Trophoblast cell (in vitro differentiated cells and primary cell): ENCODE measurements at regions not wholly inside any gene's neighbourhood (a gene's known extent, or its start where the extent isn't known, plus 50 kb on each side); places are given as distances from the start of the nearest gene placed in this dataset.

ENCODE experiments used
- DNase-seq, 2 donors: peaks; one replicate each; pipeline ENCODE4 v3.0.0-alpha.2; 2016
- H2AFZ ChIP-seq: 2 replicates; pipeline ENCODE4 v1.6.1; 2013; ENCODE audit warnings: low read length, moderate library complexity, mild to moderate bottlenecking; ENCODE audit not compliant: insufficient read depth, poor library complexity
- H2AK5ac ChIP-seq: 2 replicates; pipeline ENCODE4 v1.6.1; 2013; ENCODE audit warnings: mild to moderate bottlenecking, low read length
- H2BK120ac ChIP-seq: 2 replicates; pipeline ENCODE4 v1.6.1; 2013; ENCODE audit warnings: low read length, mild to moderate bottlenecking, moderate library complexity; ENCODE audit not compliant: insufficient read depth, poor library complexity
- H2BK12ac ChIP-seq: 2 replicates; pipeline ENCODE4 v1.6.1; 2013; ENCODE audit warnings: mild to moderate bottlenecking, low read length, moderate library complexity
- H2BK5ac ChIP-seq: 2 replicates; pipeline ENCODE4 v1.6.1; 2013; ENCODE audit warnings: low read length, low read depth, moderate library complexity, mild to moderate bottlenecking; ENCODE audit not compliant: poor library complexity
- H3K14ac ChIP-seq: 2 replicates; pipeline ENCODE4 v1.6.1; 2013; ENCODE audit warnings: mild to moderate bottlenecking, low read length
- H3K18ac ChIP-seq: 2 replicates; pipeline ENCODE4 v1.6.1; 2013; ENCODE audit warnings: mild to moderate bottlenecking, low read length
- H3K23ac ChIP-seq: 2 replicates; pipeline ENCODE4 v1.6.1; 2013; ENCODE audit warnings: low read length
- H3K27ac ChIP-seq: 2 replicates; pipeline ENCODE4 v1.5.1; 2013; ENCODE audit warnings: low read depth, mild to moderate bottlenecking, inconsistent platforms, low read length, moderate library complexity
- H3K27me3 ChIP-seq: 2 replicates; pipeline ENCODE4 v1.6.1; 2013; ENCODE audit warnings: inconsistent platforms, mild to moderate bottlenecking, low read length, moderate library complexity; ENCODE audit not compliant: insufficient read depth
- H3K36me3 ChIP-seq, 2 experiments: 1 replicate in 1 of 2; 2 replicates in 1 of 2; pipeline ENCODE4 v1.6.1; 2013; ENCODE audit warnings: low read length in 2 of 2, mild to moderate bottlenecking in 2 of 2, moderate library complexity in 1 of 2; ENCODE audit not compliant: insufficient read depth in 2 of 2, control insufficient read depth in 1 of 2
- H3K4ac ChIP-seq: 2 replicates; pipeline ENCODE4 v1.6.1; 2013; ENCODE audit warnings: low read depth, mild to moderate bottlenecking, low read length, moderate library complexity
- H3K4me1 ChIP-seq, 2 experiments: 1 replicate in 1 of 2; 2 replicates in 1 of 2; pipeline ENCODE4 v1.6.1; 2013; ENCODE audit warnings: low read length in 2 of 2, mild to moderate bottlenecking in 2 of 2, moderate library complexity in 1 of 2; ENCODE audit not compliant: insufficient read depth in 2 of 2, control insufficient read depth in 1 of 2
- H3K4me2 ChIP-seq: 2 replicates; pipeline ENCODE4 v1.6.1; 2013; ENCODE audit warnings: inconsistent platforms, mild to moderate bottlenecking, low read length, moderate library complexity
- H3K4me3 ChIP-seq: 2 replicates; pipeline ENCODE4 v1.5.1; 2013; ENCODE audit warnings: mild to moderate bottlenecking, low read depth, low read length, inconsistent platforms
- H3K79me1 ChIP-seq: one replicate; pipeline ENCODE4 v1.6.1; 2013; ENCODE audit warnings: low read length
- H3K79me2 ChIP-seq: 2 replicates; pipeline ENCODE4 v1.6.1; 2013; ENCODE audit warnings: low read length, mild to moderate bottlenecking; ENCODE audit not compliant: control insufficient read depth, insufficient read depth, poor library complexity
- H3K9ac ChIP-seq: 2 replicates; pipeline ENCODE4 v1.6.1; 2013; ENCODE audit warnings: mild to moderate bottlenecking, low read length
- H3K9me3 ChIP-seq: 2 replicates; pipeline ENCODE4 v1.6.1; 2013; ENCODE audit warnings: low read depth, mild to moderate bottlenecking, control low read depth, inconsistent platforms, low read length; ENCODE audit not compliant: insufficient read depth
- H4K12ac ChIP-seq: 2 replicates; pipeline ENCODE4 v1.6.1; 2013; ENCODE audit warnings: low read depth, mild to moderate bottlenecking, low read length, moderate library complexity
- H4K8ac ChIP-seq: 2 replicates; pipeline ENCODE4 v1.6.1; 2013; ENCODE audit warnings: low read depth, mild to moderate bottlenecking, low read length, moderate library complexity
- H4K91ac ChIP-seq: one replicate; pipeline ENCODE4 v1.6.1; 2013; ENCODE audit warnings: low read depth, mild to moderate bottlenecking, low read length, moderate library complexity
- WGBS: extraction: QIAGEN DNeasy Blood & Tissue Kit; methylation state at CpG from one replicate; pipeline ENCODE4 v1.1.7; 2013; ENCODE audit warnings: missing lambda C conversion rate; ENCODE audit not compliant: insufficient read length, insufficient coverage; ENCODE audit errors: extremely low coverage; 5-methylcytosine and 5-hydroxymethylcytosine counted together

DNA sequence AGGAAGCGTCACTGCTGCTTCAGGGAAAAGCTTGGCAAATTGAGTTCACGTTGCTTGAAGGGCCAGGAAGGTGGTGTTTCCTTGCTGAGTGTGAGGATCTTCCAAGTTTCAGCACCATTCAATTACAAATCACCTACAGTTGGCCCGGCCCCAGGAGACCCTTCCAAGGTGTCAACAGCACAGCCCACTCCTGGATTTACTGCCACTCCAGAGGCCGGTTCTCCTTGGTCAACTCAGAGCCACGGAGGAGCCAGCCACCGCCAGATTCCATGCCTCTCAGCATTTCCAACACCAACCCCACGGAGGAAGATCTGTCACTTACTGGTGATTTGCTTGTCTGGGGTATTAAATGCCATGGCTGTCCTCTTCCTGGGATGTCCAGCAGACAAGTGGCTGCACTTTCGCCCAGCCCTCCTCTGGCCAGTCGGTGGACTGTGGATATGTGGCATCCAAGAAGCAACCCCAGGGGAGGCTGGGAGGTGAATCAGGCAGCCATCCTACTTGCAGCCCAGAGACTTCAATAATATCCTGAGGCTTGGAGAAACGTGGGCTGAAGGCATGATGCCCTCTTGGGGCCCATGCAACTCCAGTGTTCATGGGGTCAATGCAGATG, 74.1 kb upstream of the SHANK2 start:
- no peak for DNase-seq
- H3K23ac ChIP-seq, result no peak overlapping the region
- H4K8ac ChIP-seq, result no peak overlapping the region
- no peak overlapping the region for H3K18ac ChIP-seq
- H2AK5ac ChIP-seq, result no peak overlapping the region
- no peak overlapping the region for H4K91ac ChIP-seq
- H3K79me2 ChIP-seq, result no peaks in the 10 kb centered on the region
- no peaks in the 10 kb centered on the region for H3K27me3 ChIP-seq
- no peak overlapping the region for H3K14ac ChIP-seq
- H2BK5ac ChIP-seq, result no peak overlapping the region
- H2AFZ ChIP-seq, result no peak overlapping the region
- H3K4me3 ChIP-seq, result no peak overlapping the region
- no CpG with 5 or more reads among the region's 10 CpGs for WGBS
- no peak overlapping the region for H3K9ac ChIP-seq
- H2BK12ac ChIP-seq, result no peak overlapping the region
- no peak overlapping the region for H2BK120ac ChIP-seq
- peaks cover 7% of the 10 kb centered on the region for H3K9me3 ChIP-seq
- H3K27ac ChIP-seq, result no peak overlapping the region
- H3K4me1 ChIP-seq, result no peaks in the 10 kb centered on the region
- no peaks in the 10 kb centered on the region for H3K36me3 ChIP-seq
- no peaks in the 10 kb centered on the region for H3K79me1 ChIP-seq
- no peak overlapping the region for H3K4me2 ChIP-seq
- no peak overlapping the region for H4K12ac ChIP-seq
- no peak overlapping the region for H3K4ac ChIP-seq

DNA sequence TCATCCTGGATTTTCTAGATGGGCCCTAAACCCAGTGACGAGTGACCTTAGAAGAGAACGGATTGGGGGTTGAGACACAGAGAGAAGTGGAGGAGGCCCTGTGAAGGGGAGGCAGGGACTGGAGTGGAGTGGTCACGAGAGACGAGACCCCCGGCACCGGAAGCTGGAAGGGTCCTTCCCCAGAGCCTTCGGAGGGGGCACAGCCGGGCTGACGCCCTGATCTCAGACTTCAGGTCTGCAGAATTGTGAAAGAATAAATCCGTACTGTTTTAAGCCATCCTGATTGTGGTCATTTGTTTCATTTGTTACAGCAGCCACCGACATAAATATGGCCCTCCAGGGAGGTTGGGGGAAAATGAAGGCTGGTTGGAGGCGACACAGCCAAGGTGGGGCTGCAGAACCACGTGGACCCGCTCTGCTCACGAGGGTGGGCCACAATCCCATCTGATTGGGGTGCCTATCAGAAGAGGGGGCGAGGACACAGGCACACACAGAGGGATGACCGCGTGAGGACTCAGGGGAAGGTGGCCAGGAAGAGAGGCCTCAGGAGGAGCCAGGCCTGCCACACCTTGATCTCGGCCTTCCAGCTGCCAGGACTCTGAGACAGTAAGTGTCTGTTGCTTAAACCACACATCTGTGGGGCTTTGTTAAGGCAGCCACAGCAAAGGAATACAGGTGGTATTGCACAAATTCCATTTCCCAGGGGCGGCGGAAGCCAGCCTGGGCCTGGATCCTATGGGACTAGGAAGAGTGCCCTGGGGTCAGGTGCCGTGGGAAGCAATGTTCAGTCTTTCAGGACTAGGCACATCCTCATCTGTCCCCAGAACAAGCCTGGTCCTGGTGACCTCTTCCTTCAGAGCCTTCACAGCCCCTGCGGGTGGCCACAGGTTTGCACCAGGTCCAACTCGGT, 73.3 kb upstream of the SHANK2 start:
- Histone ChIP-seq H3K14ac (no peak overlapping the region), H3K4me1 (no peaks in the 10 kb centered on the region), H3K36me3 (no peaks in the 10 kb centered on the region), H3K4me2 (no peak overlapping the region), H3K9me3 (peaks cover 7% of the 10 kb centered on the region), H3K27ac (no peak overlapping the region), H3K4ac (no peak overlapping the region), H3K79me2 (no peaks in the 10 kb centered on the region), H4K8ac (no peak overlapping the region), H2BK120ac (no peak overlapping the region), H2BK5ac (no peak overlapping the region), H3K4me3 (no peak overlapping the region), H3K79me1 (no peaks in the 10 kb centered on the region), H3K18ac (no peak overlapping the region), H3K9ac (no peak overlapping the region), H3K23ac (no peak overlapping the region), H4K91ac (no peak overlapping the region), H2AFZ (no peak overlapping the region), H4K12ac (no peak overlapping the region), H3K27me3 (no peaks in the 10 kb centered on the region), H2BK12ac (no peak overlapping the region), H2AK5ac (no peak overlapping the region)
- DNase-seq, result no peak
- WGBS, result no CpG with 5 or more reads among the region's 24 CpGs

DNA sequence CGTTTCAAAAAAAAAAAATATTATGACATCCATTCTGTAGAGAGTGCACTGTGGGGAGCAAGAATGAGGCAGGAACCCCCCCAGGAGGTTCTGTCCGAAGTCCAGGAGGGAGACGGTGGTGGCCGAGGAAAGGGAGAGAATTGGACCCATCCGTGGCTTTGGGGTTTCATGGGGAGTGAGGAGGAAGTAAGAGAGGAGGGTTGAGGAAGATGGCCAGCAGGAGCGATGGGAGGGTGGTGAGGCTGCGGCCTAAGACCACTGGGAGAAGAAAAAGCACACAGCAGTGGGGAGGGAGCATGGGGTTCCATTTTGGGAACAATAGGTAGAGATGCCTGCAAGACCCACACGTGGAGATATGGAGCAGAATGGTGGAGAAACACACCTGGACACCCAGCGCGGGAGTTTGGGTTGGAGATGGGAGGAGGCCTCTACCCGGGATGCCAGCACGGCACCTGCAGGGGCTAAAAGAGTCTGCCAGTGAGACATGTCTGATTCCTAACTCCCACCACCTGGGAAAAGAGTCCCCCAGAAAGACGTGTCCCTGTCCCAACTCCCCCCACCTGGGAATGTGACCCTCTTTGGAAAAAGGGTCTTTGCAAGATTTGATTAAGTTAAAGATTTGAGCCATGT, 72.5 kb upstream of the SHANK2 start:
- Histone ChIP-seq H3K4me1 (no peaks in the 10 kb centered on the region), H3K27ac (no peak overlapping the region), H3K27me3 (no peaks in the 10 kb centered on the region), H3K79me2 (no peaks in the 10 kb centered on the region), H3K23ac (no peak overlapping the region), H3K4me2 (no peak overlapping the region), H2BK120ac (no peak overlapping the region), H3K14ac (no peak overlapping the region), H3K18ac (no peak overlapping the region), H4K91ac (no peak overlapping the region), H4K8ac (no peak overlapping the region), H3K9me3 (peaks cover 8% of the 10 kb centered on the region), H2AK5ac (no peak overlapping the region), H3K9ac (no peak overlapping the region), H3K36me3 (no peaks in the 10 kb centered on the region), H3K79me1 (no peaks in the 10 kb centered on the region), H3K4me3 (no peak overlapping the region), H3K4ac (no peak overlapping the region), H4K12ac (no peak overlapping the region), H2AFZ (no peak overlapping the region), H2BK5ac (no peak overlapping the region), H2BK12ac (no peak overlapping the region)
- no peak for DNase-seq
- WGBS, result no CpG with 5 or more reads among the region's 13 CpGs

DNA sequence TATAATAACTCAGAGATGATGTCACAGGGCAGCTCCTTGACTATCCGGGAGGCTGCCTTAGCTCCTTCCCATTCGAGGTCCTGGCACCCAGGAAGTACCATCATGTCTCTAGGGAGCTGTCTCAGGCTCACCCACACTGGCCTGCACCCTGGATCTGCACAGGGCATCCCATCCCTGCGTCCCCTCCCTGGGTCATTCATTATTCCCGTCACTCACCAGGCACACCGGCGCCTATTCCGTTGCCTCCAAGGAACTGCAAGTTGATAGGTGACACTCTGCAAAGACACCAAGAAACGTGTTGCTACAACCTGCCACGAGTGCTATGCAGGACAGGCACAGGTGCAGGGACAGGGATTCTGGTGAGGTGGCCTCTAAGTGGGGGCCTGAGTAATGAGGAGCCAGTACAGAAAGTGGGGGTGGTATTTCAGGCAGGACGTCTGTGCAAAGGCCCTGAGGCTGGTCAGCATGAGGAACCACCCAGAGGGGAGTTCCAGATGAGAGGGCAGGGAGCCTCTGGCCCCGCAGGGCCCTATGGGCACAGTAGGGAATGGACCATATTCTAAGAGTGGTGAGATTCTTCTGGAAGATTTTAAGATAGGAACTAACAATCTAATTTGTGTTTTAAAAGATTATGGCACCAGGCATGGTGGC, 71.6 kb upstream of the SHANK2 start:
- no peak overlapping the region for H3K4me3 ChIP-seq
- WGBS, result no CpG with 5 or more reads among the region's 11 CpGs

More for the DNA sequence above, 71.6 kb upstream of the SHANK2 start:
- no peak overlapping the region for H3K4me2 ChIP-seq
- no peak overlapping the region for H2BK5ac ChIP-seq
- peaks cover 8% of the 10 kb centered on the region for H3K9me3 ChIP-seq
- no peak overlapping the region for H4K91ac ChIP-seq
- no peaks in the 10 kb centered on the region for H3K27me3 ChIP-seq
- no peaks in the 10 kb centered on the region for H3K36me3 ChIP-seq
- H2BK12ac ChIP-seq, result no peak overlapping the region
- no peak overlapping the region for H2AK5ac ChIP-seq
- no peak overlapping the region for H3K23ac ChIP-seq
- no peak overlapping the region for H3K27ac ChIP-seq
- no peak for DNase-seq
- no peak overlapping the region for H4K8ac ChIP-seq
- H3K79me1 ChIP-seq, result no peaks in the 10 kb centered on the region
- no peaks in the 10 kb centered on the region for H3K79me2 ChIP-seq
- no peaks in the 10 kb centered on the region for H3K4me1 ChIP-seq
- no peak overlapping the region for H3K4ac ChIP-seq
- no peak overlapping the region for H3K18ac ChIP-seq
- no peak overlapping the region for H2AFZ ChIP-seq
- H2BK120ac ChIP-seq, result no peak overlapping the region
- H3K14ac ChIP-seq, result no peak overlapping the region
- H3K9ac ChIP-seq, result no peak overlapping the region
- H4K12ac ChIP-seq, result no peak overlapping the region
